GM12878 (cell line): ENCODE measurements at regions not wholly inside any gene's neighbourhood (a gene's known extent, or its start where the extent isn't known, plus 50 kb on each side); places are given as distances from the start of the nearest gene placed in this dataset.

Source experiments
- ATAC-seq: fragments of 200-7000 bp; cut with Tn5 transposase; 3 replicates; pipeline ENCODE4 v1.9.1; 2020; ENCODE audit warnings: mild to moderate bottlenecking, moderate library complexity
- BruUV-seq: library from RNA; stranded (reverse); fragments of 400-500 nt; replicated peaks from 2 replicates; lab custom pipeline; 2021; lab: Mats Ljungman, UMichigan
- CTCF ChIA-PET: fragments of 300-600 bp; sonication (Branson Sonifier 250); formaldehyde crosslinking; extraction: SDS; loops from one replicate; lab custom pipeline; 2021; ENCODE audit warnings: inconsistent platforms; lab: Yijun Ruan, JAX
- POLR2A ChIA-PET: fragments of 350-600 bp; formaldehyde crosslinking; extraction: SDS; loops from one replicate; lab custom pipeline; 2021; ENCODE audit warnings: inconsistent platforms; lab: Charles Lee
- RAD21 ChIA-PET: fragments of 300-600 bp; sonication (Branson Sonifier 250); formaldehyde crosslinking; loops from one replicate; lab custom pipeline; 2023; ENCODE audit warnings: antibody characterized with exemption; ENCODE audit not compliant: unreplicated experiment; lab: Charles Lee
- SMC1A ChIA-PET: fragments of 300-600 bp; sonication (Branson Sonifier 250); formaldehyde crosslinking; loops from one replicate; lab custom pipeline; 2023; ENCODE audit not compliant: unreplicated experiment, uncharacterized antibody; lab: Charles Lee
- DNase-seq: peaks from one replicate; pipeline ENCODE4 v3.0.0-alpha.2; 2011; ENCODE audit warnings: low read depth, low spot score
- FAIRE-seq: peaks from 3 replicates; lab custom pipeline; 2011; peaks lifted over from hg19 to GRCh38; lab: Jason Lieb, UNC
- H2AFZ ChIP-seq: 2 replicates; pipeline ENCODE4 v1.6.0; 2011; ENCODE audit warnings: low read depth, low read length, control low read depth; ENCODE audit not compliant: control insufficient read depth
- H3K27ac ChIP-seq: 2 replicates; pipeline ENCODE4 v1.5.1; 2011; ENCODE audit warnings: control low read depth; ENCODE audit not compliant: control insufficient read depth, insufficient read depth
- H3K27me3 ChIP-seq, 2 experiments: replicated peaks in 1 of 2; 2 replicates each; pipeline versions ENCODE4 v1.6.0 to v1.6.1; 2011; ENCODE audit warnings: low read length in 1 of 2; ENCODE audit not compliant: control insufficient read depth in 2 of 2, insufficient read depth in 2 of 2
- H3K36me3 ChIP-seq, 2 experiments: 2 replicates each; pipeline ENCODE4 v1.5.1; 2011; ENCODE audit warnings: low read length in 1 of 2; ENCODE audit not compliant: control insufficient read depth in 2 of 2, insufficient read depth in 2 of 2
- H3K4me1 ChIP-seq: 2 replicates; pipeline ENCODE4 v1.6.1; 2011; ENCODE audit warnings: mild to moderate bottlenecking, low read length, moderate library complexity, mixed read lengths; ENCODE audit not compliant: control insufficient read depth, insufficient read depth
- H3K4me2 ChIP-seq: 2 replicates; pipeline ENCODE4 v1.6.0; 2011; ENCODE audit warnings: control low read depth; ENCODE audit not compliant: control insufficient read depth, insufficient read depth
- H3K4me3 ChIP-seq: fragments of 200-600 bp; sonication (generic); 2 replicates; pipeline ENCODE4 v1.5.1; 2016
- H3K79me2 ChIP-seq: 2 replicates; pipeline ENCODE4 v1.6.0; 2011; ENCODE audit warnings: low read length; ENCODE audit not compliant: control insufficient read depth, insufficient read depth
- H3K9ac ChIP-seq: 2 replicates; pipeline ENCODE4 v1.8.0; 2011; ENCODE audit warnings: low read length, control low read depth, mixed read lengths; ENCODE audit not compliant: control insufficient read depth, insufficient read depth
- H3K9me3 ChIP-seq: replicated peaks from 3 replicates; pipeline ENCODE4 v1.5.1; 2011; ENCODE audit warnings: mild to moderate bottlenecking, low read length; ENCODE audit not compliant: control insufficient read depth, insufficient read depth
- H4K20me1 ChIP-seq: 2 replicates; pipeline ENCODE4 v1.6.0; 2011; ENCODE audit not compliant: control insufficient read depth, insufficient read depth
- BHLHE40 ChIP-seq, 2 experiments: fragments of 450-650 bp in 1 of 2; IDR thresholded peaks; 2 replicates each; pipeline ENCODE4 v1.6.1; 2011 to 2017; ENCODE audit warnings: low read depth in 2 of 2, borderline replicate concordance in 1 of 2, improper control_type of control experiment in 1 of 2, low read length in 1 of 2, mild to moderate bottlenecking in 1 of 2
- BRCA1 ChIP-seq: IDR thresholded peaks from 2 replicates; pipeline ENCODE4 v1.6.1; 2011; ENCODE audit warnings: low read depth, low read length, improper control_type of control experiment
- KAT2A ChIP-seq: conservative IDR thresholded peaks from 2 replicates; pipeline ENCODE4 v1.6.1; 2011; ENCODE audit warnings: low read depth, low read length; ENCODE audit not compliant: control insufficient read depth
- MEF2B ChIP-seq: fragments of 450-650 bp; IDR thresholded peaks from 2 replicates; pipeline ENCODE4 v1.6.1; 2018; ENCODE audit warnings: mild to moderate bottlenecking, moderate library complexity; ENCODE audit not compliant: partially characterized antibody, poor library complexity, severe bottlenecking
- SREBF1 ChIP-seq: IDR thresholded peaks from 2 replicates; pipeline ENCODE4 v1.6.1; 2012; ENCODE audit warnings: mild to moderate bottlenecking, low read length
- TBL1XR1 ChIP-seq: IDR thresholded peaks from 2 replicates; pipeline ENCODE4 v1.6.1; 2012; ENCODE audit warnings: low read depth, low read length, improper control_type of control experiment
- TCF7 ChIP-seq: IDR thresholded peaks from 2 replicates; pipeline ENCODE4 v1.6.1; 2014; ENCODE audit warnings: antibody characterized with exemption, borderline replicate concordance
- ZNF274 ChIP-seq: IDR thresholded peaks from one replicate; pipeline ENCODE4 v1.8.0; 2011; ENCODE audit not compliant: insufficient read length, insufficient read depth
- ZZZ3 ChIP-seq: IDR thresholded peaks from 2 replicates; pipeline ENCODE4 v1.6.1; 2011; ENCODE audit warnings: low read depth; ENCODE audit not compliant: control insufficient read depth, insufficient read length
- WGBS: methylation state at CpG from one replicate; pipeline ENCODE4 v1.1.6; 2016; ENCODE audit warnings: low lambda C conversion rate; ENCODE audit not compliant: insufficient replicate concordance, insufficient coverage; ENCODE audit errors: missing lambda C conversion rate; 5-methylcytosine and 5-hydroxymethylcytosine counted together
- in situ Hi-C: fragments of 300-500 bp; cut with MboI; formaldehyde crosslinking; loops from 9 replicates; pipeline ENCODE4 v1.14.3; 2018; ENCODE audit warnings: mixed read lengths
- intact Hi-C: fragments of 100-400 bp; cut with micrococcal nuclease; formaldehyde crosslinking; loops from one replicate; pipeline ENCODE4 v1.14.2; 2022; ENCODE audit not compliant: unreplicated experiment
- TF ChIP-seq, protein P1 (sequence below): fragments of 450-650 bp; IDR thresholded peaks from 2 replicates; pipeline ENCODE4 v1.6.1; 2017; ENCODE audit warnings: mild to moderate bottlenecking, low read depth, inconsistent platforms; ENCODE audit not compliant: poor library complexity, severe bottlenecking
- TF ChIP-seq, protein P2 (sequence below): fragments of 450-650 bp; IDR thresholded peaks from 2 replicates; pipeline ENCODE4 v1.6.1; 2016; ENCODE audit warnings: mild to moderate bottlenecking
- TF ChIP-seq, protein P3 (sequence below): fragments of 450-650 bp; IDR thresholded peaks from 2 replicates; pipeline ENCODE4 v1.6.1; 2017; ENCODE audit warnings: low read depth, mild to moderate bottlenecking, moderate library complexity
- TF ChIP-seq, protein P4 (sequence below): fragments of 450-650 bp; IDR thresholded peaks from 2 replicates; pipeline ENCODE4 v1.6.1; 2017; ENCODE audit warnings: mild to moderate bottlenecking, moderate library complexity

DNA sequence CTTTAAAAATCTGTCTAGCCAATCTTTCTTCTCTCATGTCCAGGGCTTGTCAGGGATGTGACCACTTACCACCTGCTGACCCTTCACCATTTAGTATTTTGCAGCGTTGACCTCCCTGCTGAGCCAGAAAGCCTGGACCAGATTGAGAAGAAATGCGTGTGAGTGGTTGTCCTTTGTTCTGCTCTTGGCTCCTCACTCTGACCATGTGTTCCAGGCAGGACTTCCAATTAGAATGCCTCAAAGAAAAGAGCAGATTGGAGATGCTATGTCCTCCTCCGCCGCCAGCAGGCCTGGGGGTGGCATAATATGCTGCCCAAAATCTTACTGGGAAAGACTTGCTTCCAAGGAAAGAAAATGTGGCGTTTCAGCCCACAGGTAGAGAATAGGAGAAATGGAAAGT, 894.1 kb downstream of the SLC4A3 start:
- 1% methylated on average over 5 of the region's 5 CpGs for WGBS
- CTCF ChIA-PET = no interaction called here
- no peaks in the 10 kb centered on the region for H3K27me3 ChIP-seq
- RAD21 ChIA-PET = no interaction called here
- intact Hi-C loops = no loop called here
- SMC1A ChIA-PET = interaction anchor here (0.6 to 0.9 kb wide), 2 partner anchors 12 to 22 kb away, joined by 3 read pairs; no protein-coding TSS in a partner anchor
- H3K9me3 ChIP-seq = no peaks in the 10 kb centered on the region
- H3K9ac ChIP-seq = no peak overlapping the region
- H3K27ac ChIP-seq = no peak overlapping the region
- H3K36me3 ChIP-seq = no peaks in the 10 kb centered on the region
- POLR2A ChIA-PET = no interaction called here
- no peaks in the 10 kb centered on the region for H3K79me2 ChIP-seq
- H3K4me3 ChIP-seq = no peak overlapping the region
- ATAC-seq = no peak
- DNase-seq = no peak
- in situ Hi-C loops = no loop called here
- no peaks in the 10 kb centered on the region for H3K4me1 ChIP-seq
- H3K4me2 ChIP-seq = no peak overlapping the region
- H2AFZ ChIP-seq = no peak overlapping the region
- no peak for FAIRE-seq
- TF ChIP-seq SREBF1 (no peak), ZZZ3 (no peak), TBL1XR1 (no peak), BRCA1 (no peak), BHLHE40 (IDR thresholded peaks at IDR 0.05; ENCODE audit: borderline replicate concordance in 1 of 2, low read depth in 2 of 2, low read length in 1 of 2) (no peak), ZNF274 (no peak), KAT2A (no peak), MEF2B (no peak), TCF7 (no peak)
- TF ChIP-seq, protein P1, sequence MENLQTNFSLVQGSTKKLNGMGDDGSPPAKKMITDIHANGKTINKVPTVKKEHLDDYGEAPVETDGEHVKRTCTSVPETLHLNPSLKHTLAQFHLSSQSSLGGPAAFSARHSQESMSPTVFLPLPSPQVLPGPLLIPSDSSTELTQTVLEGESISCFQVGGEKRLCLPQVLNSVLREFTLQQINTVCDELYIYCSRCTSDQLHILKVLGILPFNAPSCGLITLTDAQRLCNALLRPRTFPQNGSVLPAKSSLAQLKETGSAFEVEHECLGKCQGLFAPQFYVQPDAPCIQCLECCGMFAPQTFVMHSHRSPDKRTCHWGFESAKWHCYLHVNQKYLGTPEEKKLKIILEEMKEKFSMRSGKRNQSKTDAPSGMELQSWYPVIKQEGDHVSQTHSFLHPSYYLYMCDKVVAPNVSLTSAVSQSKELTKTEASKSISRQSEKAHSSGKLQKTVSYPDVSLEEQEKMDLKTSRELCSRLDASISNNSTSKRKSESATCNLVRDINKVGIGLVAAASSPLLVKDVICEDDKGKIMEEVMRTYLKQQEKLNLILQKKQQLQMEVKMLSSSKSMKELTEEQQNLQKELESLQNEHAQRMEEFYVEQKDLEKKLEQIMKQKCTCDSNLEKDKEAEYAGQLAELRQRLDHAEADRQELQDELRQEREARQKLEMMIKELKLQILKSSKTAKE = no peak
- TF ChIP-seq, protein P2, sequence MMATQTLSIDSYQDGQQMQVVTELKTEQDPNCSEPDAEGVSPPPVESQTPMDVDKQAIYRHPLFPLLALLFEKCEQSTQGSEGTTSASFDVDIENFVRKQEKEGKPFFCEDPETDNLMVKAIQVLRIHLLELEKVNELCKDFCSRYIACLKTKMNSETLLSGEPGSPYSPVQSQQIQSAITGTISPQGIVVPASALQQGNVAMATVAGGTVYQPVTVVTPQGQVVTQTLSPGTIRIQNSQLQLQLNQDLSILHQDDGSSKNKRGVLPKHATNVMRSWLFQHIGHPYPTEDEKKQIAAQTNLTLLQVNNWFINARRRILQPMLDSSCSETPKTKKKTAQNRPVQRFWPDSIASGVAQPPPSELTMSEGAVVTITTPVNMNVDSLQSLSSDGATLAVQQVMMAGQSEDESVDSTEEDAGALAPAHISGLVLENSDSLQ = no peak
- TF ChIP-seq, protein P3, sequence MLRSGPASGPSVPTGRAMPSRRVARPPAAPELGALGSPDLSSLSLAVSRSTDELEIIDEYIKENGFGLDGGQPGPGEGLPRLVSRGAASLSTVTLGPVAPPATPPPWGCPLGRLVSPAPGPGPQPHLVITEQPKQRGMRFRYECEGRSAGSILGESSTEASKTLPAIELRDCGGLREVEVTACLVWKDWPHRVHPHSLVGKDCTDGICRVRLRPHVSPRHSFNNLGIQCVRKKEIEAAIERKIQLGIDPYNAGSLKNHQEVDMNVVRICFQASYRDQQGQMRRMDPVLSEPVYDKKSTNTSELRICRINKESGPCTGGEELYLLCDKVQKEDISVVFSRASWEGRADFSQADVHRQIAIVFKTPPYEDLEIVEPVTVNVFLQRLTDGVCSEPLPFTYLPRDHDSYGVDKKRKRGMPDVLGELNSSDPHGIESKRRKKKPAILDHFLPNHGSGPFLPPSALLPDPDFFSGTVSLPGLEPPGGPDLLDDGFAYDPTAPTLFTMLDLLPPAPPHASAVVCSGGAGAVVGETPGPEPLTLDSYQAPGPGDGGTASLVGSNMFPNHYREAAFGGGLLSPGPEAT = no peak
- TF ChIP-seq, protein P4, sequence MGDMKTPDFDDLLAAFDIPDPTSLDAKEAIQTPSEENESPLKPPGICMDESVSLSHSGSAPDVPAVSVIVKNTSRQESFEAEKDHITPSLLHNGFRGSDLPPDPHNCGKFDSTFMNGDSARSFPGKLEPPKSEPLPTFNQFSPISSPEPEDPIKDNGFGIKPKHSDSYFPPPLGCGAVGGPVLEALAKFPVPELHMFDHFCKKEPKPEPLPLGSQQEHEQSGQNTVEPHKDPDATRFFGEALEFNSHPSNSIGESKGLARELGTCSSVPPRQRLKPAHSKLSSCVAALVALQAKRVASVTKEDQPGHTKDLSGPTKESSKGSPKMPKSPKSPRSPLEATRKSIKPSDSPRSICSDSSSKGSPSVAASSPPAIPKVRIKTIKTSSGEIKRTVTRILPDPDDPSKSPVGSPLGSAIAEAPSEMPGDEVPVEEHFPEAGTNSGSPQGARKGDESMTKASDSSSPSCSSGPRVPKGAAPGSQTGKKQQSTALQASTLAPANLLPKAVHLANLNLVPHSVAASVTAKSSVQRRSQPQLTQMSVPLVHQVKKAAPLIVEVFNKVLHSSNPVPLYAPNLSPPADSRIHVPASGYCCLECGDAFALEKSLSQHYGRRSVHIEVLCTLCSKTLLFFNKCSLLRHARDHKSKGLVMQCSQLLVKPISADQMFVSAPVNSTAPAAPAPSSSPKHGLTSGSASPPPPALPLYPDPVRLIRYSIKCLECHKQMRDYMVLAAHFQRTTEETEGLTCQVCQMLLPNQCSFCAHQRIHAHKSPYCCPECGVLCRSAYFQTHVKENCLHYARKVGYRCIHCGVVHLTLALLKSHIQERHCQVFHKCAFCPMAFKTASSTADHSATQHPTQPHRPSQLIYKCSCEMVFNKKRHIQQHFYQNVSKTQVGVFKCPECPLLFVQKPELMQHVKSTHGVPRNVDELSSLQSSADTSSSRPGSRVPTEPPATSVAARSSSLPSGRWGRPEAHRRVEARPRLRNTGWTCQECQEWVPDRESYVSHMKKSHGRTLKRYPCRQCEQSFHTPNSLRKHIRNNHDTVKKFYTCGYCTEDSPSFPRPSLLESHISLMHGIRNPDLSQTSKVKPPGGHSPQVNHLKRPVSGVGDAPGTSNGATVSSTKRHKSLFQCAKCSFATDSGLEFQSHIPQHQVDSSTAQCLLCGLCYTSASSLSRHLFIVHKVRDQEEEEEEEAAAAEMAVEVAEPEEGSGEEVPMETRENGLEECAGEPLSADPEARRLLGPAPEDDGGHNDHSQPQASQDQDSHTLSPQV = no peak
- H4K20me1 ChIP-seq = no peaks in the 10 kb centered on the region
- BruUV-seq = no TSS peak
